MM.1S (cell line): ENCODE measurements at regions not wholly inside any gene's neighbourhood (a gene's known extent, or its start where the extent isn't known, plus 50 kb on each side); places are given as distances from the start of the nearest gene placed in this dataset.

Experiments used
- DNase-seq: peaks from one replicate; pipeline ENCODE4 v3.0.0-alpha.2; 2015
- H2AFZ ChIP-seq: fragments of 300-600 bp; sonication (generic); 2 replicates; pipeline ENCODE4 v1.6.0; 2016; ENCODE audit warnings: antibody characterized with exemption, low read length
- H3F3A ChIP-seq: fragments of 300-600 bp; sonication (generic); 2 replicates; pipeline ENCODE4 v1.6.1; 2016; ENCODE audit warnings: mild to moderate bottlenecking, antibody characterized with exemption, low read length, moderate library complexity, mixed read lengths; ENCODE audit not compliant: insufficient read depth
- H3K27ac ChIP-seq: fragments of 300-600 bp; sonication (generic); 2 replicates; pipeline ENCODE4 v1.5.1; 2016; ENCODE audit warnings: mild to moderate bottlenecking, low read length
- H3K27me3 ChIP-seq: fragments of 300-600 bp; sonication (generic); replicated peaks from 2 replicates; pipeline ENCODE4 v1.6.0; 2016; ENCODE audit warnings: low read length; ENCODE audit not compliant: insufficient read depth
- H3K36me3 ChIP-seq: fragments of 300-600 bp; sonication (generic); replicated peaks from 2 replicates; pipeline ENCODE4 v1.6.1; 2016; ENCODE audit warnings: mild to moderate bottlenecking, low read length, mixed read lengths; ENCODE audit not compliant: insufficient read depth
- H3K4me1 ChIP-seq: fragments of 300-600 bp; sonication (generic); 2 replicates; pipeline ENCODE4 v1.6.1; 2016; ENCODE audit warnings: low read length, mixed read lengths
- H3K4me2 ChIP-seq: fragments of 300-600 bp; sonication (generic); 2 replicates; pipeline ENCODE4 v1.6.0; 2016; ENCODE audit warnings: low read depth, low read length
- H3K4me3 ChIP-seq: fragments of 300-600 bp; sonication (generic); 2 replicates; pipeline ENCODE4 v1.5.1; 2016; ENCODE audit warnings: low read length, mixed read lengths
- H3K79me2 ChIP-seq: fragments of 300-600 bp; sonication (generic); 2 replicates; pipeline ENCODE4 v1.6.1; 2016; ENCODE audit warnings: mixed run types, low read length, mixed read lengths
- H3K9ac ChIP-seq: fragments of 300-600 bp; sonication (generic); 2 replicates; pipeline ENCODE4 v1.6.1; 2016; ENCODE audit warnings: low read length, mixed read lengths
- H3K9me2 ChIP-seq: fragments of 300-600 bp; sonication (generic); replicated peaks from 2 replicates; pipeline ENCODE4 v1.6.1; 2016; ENCODE audit warnings: mild to moderate bottlenecking, low read length, mixed read lengths; ENCODE audit not compliant: insufficient read depth
- H3K9me3 ChIP-seq: fragments of 300-600 bp; sonication (generic); replicated peaks from 2 replicates; pipeline ENCODE4 v1.6.1; 2016; ENCODE audit warnings: mild to moderate bottlenecking, low read length, mixed read lengths; ENCODE audit not compliant: insufficient read depth
- H4K20me1 ChIP-seq: fragments of 300-600 bp; sonication (generic); 2 replicates; pipeline ENCODE4 v1.6.1; 2016; ENCODE audit warnings: mild to moderate bottlenecking, low read length, moderate library complexity, mixed read lengths; ENCODE audit not compliant: insufficient read depth
- EZH2 ChIP-seq: fragments of 300-600 bp; sonication (generic); optimal IDR thresholded peaks from 2 replicates; pipeline ENCODE3; 2017; ENCODE audit warnings: low read depth, mild to moderate bottlenecking, antibody characterized with exemption, low read length, mixed read lengths
- EZH2phosphoT487 ChIP-seq: fragments of 300-600 bp; sonication (generic); IDR thresholded peaks from 2 replicates; pipeline ENCODE4 v1.6.1; 2018; ENCODE audit warnings: antibody characterized with exemption, low read length
- TF ChIP-seq, protein P1 (sequence below): fragments of 300-600 bp; sonication (generic); IDR thresholded peaks from 2 replicates; pipeline ENCODE4 v1.5.1; 2016; ENCODE audit warnings: antibody characterized with exemption, low read length, mixed read lengths

DNA sequence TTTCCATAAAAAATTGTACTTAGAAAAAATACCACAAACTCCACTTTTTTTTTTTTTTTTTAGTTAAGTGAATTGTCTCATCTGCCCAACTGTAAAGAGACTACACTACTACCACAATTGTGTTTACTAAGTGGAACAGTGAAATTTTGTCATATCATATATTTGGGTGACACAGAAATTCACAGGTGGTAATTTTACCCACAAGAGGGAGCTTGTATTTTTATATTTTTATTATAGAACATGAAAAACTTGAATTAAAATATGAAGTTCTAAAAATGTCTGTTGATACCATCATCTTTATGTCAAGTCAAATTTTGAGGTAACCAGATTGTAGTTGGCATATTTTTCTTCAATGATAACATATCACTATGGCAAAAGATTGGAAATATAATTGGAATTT is 329.4 kb upstream of the SOX5 start:
- Histone ChIP-seq H3K27ac (no peak overlapping the region), H3K4me3 (no peak overlapping the region), H3K9me2 (no peaks in the 10 kb centered on the region), H3K9ac (no peak overlapping the region), H3K27me3 (no peaks in the 10 kb centered on the region), H3K4me1 (no peaks in the 10 kb centered on the region), H3F3A (no peaks in the 10 kb centered on the region), H3K4me2 (no peak overlapping the region), H2AFZ (no peak overlapping the region), H4K20me1 (no peaks in the 10 kb centered on the region), H3K9me3 (no peaks in the 10 kb centered on the region; the same call in 1 of the 2 replicates), H3K79me2 (no peaks in the 10 kb centered on the region), H3K36me3 (no peaks in the 10 kb centered on the region)
- no peak for TF ChIP-seq EZH2phosphoT487
- no peak for DNase-seq

DNA sequence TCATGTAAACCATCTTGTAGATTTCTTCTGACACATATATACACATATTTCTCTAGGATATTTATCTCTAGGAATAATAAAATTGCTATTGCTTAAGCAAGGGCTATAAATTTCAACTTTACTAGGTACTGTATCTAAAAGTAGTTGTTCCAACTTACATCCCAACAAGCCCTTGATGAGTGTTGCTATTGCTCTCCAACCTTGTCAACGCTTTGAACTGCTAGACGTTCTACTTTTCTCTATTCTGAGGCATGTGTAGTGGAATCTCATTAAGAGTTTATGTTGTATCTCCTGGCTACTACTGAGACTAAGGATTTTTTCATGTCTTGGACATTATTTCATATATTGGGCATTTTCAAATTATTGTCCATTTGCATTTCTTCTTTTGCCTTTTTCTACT is 321.5 kb upstream of the SOX5 start:
- no peak overlapping the region for H2AFZ ChIP-seq
- H3K4me1 ChIP-seq: no peaks in the 10 kb centered on the region
- no peak overlapping the region for H3K27ac ChIP-seq
- H3K36me3 ChIP-seq: no peaks in the 10 kb centered on the region
- H3K79me2 ChIP-seq: no peaks in the 10 kb centered on the region
- H3K9ac ChIP-seq: no peak overlapping the region
- H3K27me3 ChIP-seq: no peaks in the 10 kb centered on the region
- no peaks in the 10 kb centered on the region for H4K20me1 ChIP-seq
- H3F3A ChIP-seq: no peaks in the 10 kb centered on the region
- H3K9me2 ChIP-seq: no peaks in the 10 kb centered on the region
- H3K4me3 ChIP-seq: no peak overlapping the region
- no peak for DNase-seq
- TF ChIP-seq EZH2: no peak
- no peak for TF ChIP-seq EZH2phosphoT487
- TF ChIP-seq, protein P1, sequence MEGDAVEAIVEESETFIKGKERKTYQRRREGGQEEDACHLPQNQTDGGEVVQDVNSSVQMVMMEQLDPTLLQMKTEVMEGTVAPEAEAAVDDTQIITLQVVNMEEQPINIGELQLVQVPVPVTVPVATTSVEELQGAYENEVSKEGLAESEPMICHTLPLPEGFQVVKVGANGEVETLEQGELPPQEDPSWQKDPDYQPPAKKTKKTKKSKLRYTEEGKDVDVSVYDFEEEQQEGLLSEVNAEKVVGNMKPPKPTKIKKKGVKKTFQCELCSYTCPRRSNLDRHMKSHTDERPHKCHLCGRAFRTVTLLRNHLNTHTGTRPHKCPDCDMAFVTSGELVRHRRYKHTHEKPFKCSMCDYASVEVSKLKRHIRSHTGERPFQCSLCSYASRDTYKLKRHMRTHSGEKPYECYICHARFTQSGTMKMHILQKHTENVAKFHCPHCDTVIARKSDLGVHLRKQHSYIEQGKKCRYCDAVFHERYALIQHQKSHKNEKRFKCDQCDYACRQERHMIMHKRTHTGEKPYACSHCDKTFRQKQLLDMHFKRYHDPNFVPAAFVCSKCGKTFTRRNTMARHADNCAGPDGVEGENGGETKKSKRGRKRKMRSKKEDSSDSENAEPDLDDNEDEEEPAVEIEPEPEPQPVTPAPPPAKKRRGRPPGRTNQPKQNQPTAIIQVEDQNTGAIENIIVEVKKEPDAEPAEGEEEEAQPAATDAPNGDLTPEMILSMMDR: no peak
- no peak overlapping the region for H3K4me2 ChIP-seq
- no peaks in the 10 kb centered on the region; the same call in 1 of the 2 replicates for H3K9me3 ChIP-seq

DNA sequence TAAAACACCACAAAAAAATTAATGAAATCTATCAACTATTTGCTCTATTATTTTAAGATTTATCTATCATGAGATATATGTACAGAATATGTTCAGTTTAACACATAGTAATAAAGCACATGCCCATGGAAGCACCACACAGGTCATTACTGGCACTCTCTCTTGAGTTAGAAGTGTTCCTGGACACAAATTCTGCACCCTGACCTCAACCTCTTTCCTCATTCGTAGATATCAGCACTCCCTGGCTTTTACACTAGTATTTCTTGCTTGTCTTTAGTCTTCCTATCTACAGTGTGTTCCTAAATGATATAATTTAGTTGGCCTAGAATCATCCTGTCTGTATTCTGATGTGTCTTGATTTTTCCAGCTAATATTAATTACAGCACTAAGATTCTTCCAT is 321.0 kb upstream of the SOX5 start:
- H3K9ac ChIP-seq: no peak overlapping the region
- H3K4me1 ChIP-seq: no peaks in the 10 kb centered on the region
- H3K27ac ChIP-seq: no peak overlapping the region
- no peak overlapping the region for H3K4me3 ChIP-seq
- no peak for DNase-seq
- no peaks in the 10 kb centered on the region for H3K36me3 ChIP-seq
- H3F3A ChIP-seq: no peaks in the 10 kb centered on the region
- no peaks in the 10 kb centered on the region for H4K20me1 ChIP-seq
- no peaks in the 10 kb centered on the region for H3K27me3 ChIP-seq
- H2AFZ ChIP-seq: no peak overlapping the region
- no peaks in the 10 kb centered on the region for H3K79me2 ChIP-seq
- TF ChIP-seq, protein P1: no peak
- TF ChIP-seq EZH2phosphoT487 (no peak), EZH2 (no peak)
- H3K9me2 ChIP-seq: no peaks in the 10 kb centered on the region
- no peak overlapping the region for H3K4me2 ChIP-seq
- no peaks in the 10 kb centered on the region for H3K9me3 ChIP-seq

DNA sequence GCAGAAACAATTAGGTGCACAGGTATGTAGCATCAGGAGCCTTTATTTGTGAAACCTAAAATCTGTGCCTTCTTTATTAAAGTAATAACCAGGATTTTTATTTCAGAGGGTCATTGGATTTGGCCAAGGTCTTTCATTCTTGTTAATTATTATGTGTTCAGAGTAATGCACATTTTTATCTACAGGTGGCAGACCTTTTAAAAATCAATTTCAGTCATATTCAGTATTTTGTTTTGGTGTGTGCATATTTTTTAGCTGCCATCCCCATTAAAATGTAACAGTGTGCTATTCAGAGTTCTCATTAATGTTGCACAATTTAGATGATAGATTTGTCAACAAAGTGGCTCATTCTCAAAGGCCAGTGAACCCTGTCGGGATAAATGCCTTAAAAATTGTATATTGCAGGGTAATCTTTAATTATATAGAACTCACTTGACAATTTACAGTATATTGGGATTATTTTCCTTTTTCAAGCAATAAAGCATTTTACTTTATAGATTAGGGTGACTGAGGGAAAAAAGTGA is 319.3 kb upstream of the SOX5 start:
- H3K9me3 ChIP-seq: no peaks in the 10 kb centered on the region
- no peak overlapping the region for H3K4me3 ChIP-seq
- H4K20me1 ChIP-seq: no peaks in the 10 kb centered on the region
- TF ChIP-seq EZH2phosphoT487 (no peak), EZH2 (no peak)
- TF ChIP-seq, protein P1: peak; percentile 12
- H3K4me2 ChIP-seq: no peak overlapping the region
- DNase-seq: no peak
- H3K4me1 ChIP-seq: no peaks in the 10 kb centered on the region
- H3K9me2 ChIP-seq: no peaks in the 10 kb centered on the region
- H3K27me3 ChIP-seq: no peaks in the 10 kb centered on the region
- no peak overlapping the region for H3K27ac ChIP-seq
- no peaks in the 10 kb centered on the region for H3K79me2 ChIP-seq
- no peaks in the 10 kb centered on the region for H3F3A ChIP-seq
- H3K9ac ChIP-seq: no peak overlapping the region
- H3K36me3 ChIP-seq: no peaks in the 10 kb centered on the region
- H2AFZ ChIP-seq: no peak overlapping the region
